22Rv1 (cell line): ENCODE measurements at regions not wholly inside any gene's neighbourhood (a gene's known extent, or its start where the extent isn't known, plus 50 kb on each side); places are given as distances from the start of the nearest gene placed in this dataset.

Experiments used
- H3K27ac ChIP-seq: fragments of 450-650 bp; 2 replicates; pipeline ENCODE4 v1.5.1; 2017
- ZFX ChIP-seq: fragments of 450-650 bp; IDR thresholded peaks from 2 replicates; pipeline ENCODE4 v1.6.1; 2017; ENCODE audit warnings: antibody characterized with exemption, borderline replicate concordance
- TF ChIP-seq, protein P1 (sequence below): fragments of 450-650 bp; IDR thresholded peaks from 2 replicates; pipeline ENCODE4 v1.5.1; 2017; ENCODE audit warnings: mild to moderate bottlenecking

DNA sequence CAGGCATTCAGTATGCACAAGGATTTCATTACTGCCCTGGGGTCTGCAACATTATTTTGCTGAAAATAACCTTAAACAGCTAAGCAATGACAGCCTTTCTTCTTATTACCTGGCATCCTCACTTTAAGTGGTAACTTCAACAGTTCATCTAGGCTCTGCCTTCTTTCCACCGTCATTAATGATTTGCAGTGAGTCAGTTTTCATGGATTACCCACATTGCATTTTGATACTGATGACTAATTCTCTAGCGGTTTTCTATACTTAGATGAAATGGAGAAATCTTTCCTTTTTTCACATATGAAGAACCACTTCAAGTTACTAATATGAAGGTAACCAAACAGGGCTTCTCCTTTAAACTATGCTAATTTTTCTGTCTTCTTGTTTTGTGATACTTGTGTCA, 226.9 kb upstream of the TMPRSS15 start:
- H3K27ac ChIP-seq, result no peak overlapping the region
- TF ChIP-seq ZFX, result no peak
- TF ChIP-seq, protein P1, sequence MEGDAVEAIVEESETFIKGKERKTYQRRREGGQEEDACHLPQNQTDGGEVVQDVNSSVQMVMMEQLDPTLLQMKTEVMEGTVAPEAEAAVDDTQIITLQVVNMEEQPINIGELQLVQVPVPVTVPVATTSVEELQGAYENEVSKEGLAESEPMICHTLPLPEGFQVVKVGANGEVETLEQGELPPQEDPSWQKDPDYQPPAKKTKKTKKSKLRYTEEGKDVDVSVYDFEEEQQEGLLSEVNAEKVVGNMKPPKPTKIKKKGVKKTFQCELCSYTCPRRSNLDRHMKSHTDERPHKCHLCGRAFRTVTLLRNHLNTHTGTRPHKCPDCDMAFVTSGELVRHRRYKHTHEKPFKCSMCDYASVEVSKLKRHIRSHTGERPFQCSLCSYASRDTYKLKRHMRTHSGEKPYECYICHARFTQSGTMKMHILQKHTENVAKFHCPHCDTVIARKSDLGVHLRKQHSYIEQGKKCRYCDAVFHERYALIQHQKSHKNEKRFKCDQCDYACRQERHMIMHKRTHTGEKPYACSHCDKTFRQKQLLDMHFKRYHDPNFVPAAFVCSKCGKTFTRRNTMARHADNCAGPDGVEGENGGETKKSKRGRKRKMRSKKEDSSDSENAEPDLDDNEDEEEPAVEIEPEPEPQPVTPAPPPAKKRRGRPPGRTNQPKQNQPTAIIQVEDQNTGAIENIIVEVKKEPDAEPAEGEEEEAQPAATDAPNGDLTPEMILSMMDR, result no peak

DNA sequence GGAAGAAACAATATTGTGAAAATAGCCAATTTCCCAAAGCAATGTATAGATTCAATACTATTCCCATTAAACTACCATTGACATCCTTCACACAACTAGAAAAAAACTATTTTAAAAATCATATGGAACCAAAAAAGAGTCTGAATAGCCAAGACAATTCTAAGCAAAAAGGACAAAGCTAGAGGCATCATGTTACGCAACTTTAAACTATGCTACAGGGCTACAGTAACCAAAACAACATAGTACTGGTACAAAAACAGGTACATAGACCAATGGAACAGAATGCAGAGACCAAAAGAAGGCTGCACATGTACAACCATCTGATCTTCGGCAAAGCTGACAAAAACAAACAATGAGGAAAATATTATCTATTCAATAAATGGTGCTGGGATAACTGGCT, 233.3 kb upstream of the TMPRSS15 start:
- TF ChIP-seq, protein P1, result no peak
- TF ChIP-seq ZFX, result no peak
- no peak overlapping the region for H3K27ac ChIP-seq

DNA sequence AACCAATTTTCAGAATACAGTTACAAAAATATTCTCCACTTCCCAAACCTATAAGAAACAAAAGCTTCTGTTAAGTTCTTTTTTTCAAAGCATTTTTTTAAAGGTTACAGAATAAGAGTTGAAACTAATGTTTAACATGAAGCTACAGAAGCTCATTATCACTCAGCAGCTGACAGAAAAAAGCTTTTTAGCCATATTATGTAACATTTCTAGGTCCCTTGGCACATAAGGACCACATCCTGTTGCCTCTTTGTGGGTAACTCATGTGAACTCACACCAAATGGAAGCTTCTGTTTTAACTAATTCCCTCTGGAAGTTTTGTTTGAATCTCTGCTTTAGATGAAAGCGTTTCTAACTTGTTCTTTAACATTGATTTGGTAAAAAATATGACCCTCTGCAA, 242.5 kb upstream of the TMPRSS15 start:
- no peak overlapping the region for H3K27ac ChIP-seq
- TF ChIP-seq, protein P1, result no peak
- no peak for TF ChIP-seq ZFX

DNA sequence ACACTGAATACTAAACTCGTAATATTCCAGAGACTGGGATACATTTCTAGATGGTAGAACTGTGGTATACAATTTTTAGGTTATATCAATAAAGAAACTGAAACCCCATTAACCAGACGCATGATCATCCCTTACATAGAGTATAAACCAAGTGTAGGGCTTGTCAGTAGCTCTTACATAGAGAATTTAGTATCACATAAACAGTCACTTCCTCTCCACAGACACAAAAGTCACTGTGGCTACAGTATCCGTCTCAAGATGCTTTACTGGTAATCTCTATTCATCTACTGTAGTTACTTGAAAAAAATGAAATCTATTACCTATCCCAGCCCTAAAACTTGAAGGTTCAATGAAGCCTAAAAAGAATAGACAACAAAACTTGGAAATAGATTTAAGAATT, 252.3 kb upstream of the TMPRSS15 start:
- H3K27ac ChIP-seq, result no peak overlapping the region
- no peak for TF ChIP-seq ZFX
- TF ChIP-seq, protein P1, result no peak

DNA sequence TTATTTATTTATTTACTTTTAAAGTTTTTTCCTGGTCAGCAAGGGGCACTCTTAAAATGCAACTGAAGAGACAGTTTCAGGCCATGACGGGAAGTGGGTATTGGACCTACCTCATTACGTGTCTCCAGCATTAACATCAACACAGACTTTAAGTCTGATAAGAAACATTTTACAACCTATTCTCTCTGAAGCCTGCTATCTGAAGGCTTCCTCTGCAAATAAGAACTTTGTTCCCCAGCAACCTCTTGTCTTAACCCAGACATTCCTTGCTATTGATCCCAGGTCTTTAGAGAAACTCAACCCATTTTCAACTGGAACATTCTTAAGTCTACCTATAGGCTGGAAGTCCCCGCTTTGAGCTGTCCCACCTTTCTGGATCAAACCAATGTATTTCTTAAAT, 258.3 kb upstream of the TMPRSS15 start:
- no peak for TF ChIP-seq ZFX
- TF ChIP-seq, protein P1, result no peak
- H3K27ac ChIP-seq, result no peak overlapping the region

DNA sequence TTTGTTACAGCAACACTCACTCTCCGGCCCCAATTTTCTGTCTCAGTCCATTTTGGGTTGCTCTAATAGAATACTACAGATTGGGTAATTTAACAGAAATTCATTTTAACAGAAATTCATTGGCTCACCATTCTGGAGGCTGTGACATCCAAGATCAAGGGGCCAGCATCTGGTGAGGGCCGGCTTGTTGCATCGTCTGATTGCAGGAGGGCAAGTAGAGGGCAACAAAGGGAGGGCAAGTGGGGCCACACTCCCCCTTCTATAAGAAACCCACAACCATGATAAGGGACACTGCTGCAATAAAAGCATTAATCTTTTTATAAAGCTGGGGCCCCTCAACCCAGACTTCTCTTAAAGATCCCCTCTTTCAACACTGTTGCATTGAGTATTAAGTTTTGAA, 260.1 kb upstream of the TMPRSS15 start:
- TF ChIP-seq, protein P1, result no peak
- no peak overlapping the region for H3K27ac ChIP-seq

DNA sequence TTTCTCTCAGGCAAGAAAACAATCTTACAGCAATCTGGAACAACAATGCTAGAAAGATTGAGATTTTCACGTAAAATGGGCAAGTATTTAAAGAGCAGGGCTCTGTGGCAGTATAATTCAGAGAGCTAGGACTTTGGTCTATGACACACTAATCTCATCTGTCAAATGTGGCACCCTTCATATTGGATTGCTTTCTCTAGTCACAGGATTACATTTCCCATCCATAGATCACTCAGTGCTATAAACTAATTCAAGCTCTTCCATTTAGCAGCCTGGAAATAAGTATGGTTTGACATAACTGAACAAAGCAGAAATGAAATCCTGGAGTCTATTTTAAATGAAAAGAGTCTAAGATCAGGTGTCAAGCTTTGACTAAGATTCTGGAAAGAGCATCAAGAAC, 263.1 kb upstream of the TMPRSS15 start:
- TF ChIP-seq ZFX, result no peak
- TF ChIP-seq, protein P1, result no peak
- no peak overlapping the region for H3K27ac ChIP-seq
